ENCODE measurements at regions not wholly inside any gene's neighbourhood (a gene's known extent, or its start where the extent isn't known, plus 50 kb on each side); places are given as distances from the start of the nearest gene placed in this dataset.

DNA sequence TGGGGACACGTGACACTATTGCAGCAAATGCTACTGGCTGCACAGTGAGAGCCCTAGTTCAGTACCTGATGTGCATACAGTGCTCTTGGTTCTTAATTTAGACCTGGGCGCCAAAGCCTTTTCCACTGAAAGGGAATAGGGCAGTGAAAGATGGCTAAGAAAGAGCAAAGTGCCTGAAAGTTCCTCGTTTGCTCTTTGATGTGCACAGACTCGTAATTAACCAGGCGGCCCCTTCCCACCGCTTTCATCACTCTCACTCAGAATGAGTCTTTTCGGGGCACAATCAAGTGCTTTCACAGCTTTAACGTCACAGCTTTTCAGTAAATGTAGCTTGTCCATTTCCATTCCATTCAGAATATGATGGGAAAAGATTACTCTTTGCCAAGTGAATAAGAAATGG, 116.6 kb upstream of the ADRA1B start:
- Histone ChIP-seq H3K27ac (no peak overlapping the region), H3K36me3 (no peaks in the 10 kb centered on the region), H3K27me3 (no peaks in the 10 kb centered on the region), H3K4me3 (ENCODE audit: low read depth in 1 of 2, low read length in 1 of 2) (no peak overlapping the region), H3K4me1 (ENCODE audit: control insufficient read depth in 1 of 2, insufficient read depth in 1 of 2, low read depth in 1 of 2, low read length in 1 of 2) (no peaks in the 10 kb centered on the region), H3K9me3 (no peaks in the 10 kb centered on the region)
- TF ChIP-seq, protein P1, sequence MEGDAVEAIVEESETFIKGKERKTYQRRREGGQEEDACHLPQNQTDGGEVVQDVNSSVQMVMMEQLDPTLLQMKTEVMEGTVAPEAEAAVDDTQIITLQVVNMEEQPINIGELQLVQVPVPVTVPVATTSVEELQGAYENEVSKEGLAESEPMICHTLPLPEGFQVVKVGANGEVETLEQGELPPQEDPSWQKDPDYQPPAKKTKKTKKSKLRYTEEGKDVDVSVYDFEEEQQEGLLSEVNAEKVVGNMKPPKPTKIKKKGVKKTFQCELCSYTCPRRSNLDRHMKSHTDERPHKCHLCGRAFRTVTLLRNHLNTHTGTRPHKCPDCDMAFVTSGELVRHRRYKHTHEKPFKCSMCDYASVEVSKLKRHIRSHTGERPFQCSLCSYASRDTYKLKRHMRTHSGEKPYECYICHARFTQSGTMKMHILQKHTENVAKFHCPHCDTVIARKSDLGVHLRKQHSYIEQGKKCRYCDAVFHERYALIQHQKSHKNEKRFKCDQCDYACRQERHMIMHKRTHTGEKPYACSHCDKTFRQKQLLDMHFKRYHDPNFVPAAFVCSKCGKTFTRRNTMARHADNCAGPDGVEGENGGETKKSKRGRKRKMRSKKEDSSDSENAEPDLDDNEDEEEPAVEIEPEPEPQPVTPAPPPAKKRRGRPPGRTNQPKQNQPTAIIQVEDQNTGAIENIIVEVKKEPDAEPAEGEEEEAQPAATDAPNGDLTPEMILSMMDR (IDR thresholded peaks at IDR 0.05): no peak

DNA sequence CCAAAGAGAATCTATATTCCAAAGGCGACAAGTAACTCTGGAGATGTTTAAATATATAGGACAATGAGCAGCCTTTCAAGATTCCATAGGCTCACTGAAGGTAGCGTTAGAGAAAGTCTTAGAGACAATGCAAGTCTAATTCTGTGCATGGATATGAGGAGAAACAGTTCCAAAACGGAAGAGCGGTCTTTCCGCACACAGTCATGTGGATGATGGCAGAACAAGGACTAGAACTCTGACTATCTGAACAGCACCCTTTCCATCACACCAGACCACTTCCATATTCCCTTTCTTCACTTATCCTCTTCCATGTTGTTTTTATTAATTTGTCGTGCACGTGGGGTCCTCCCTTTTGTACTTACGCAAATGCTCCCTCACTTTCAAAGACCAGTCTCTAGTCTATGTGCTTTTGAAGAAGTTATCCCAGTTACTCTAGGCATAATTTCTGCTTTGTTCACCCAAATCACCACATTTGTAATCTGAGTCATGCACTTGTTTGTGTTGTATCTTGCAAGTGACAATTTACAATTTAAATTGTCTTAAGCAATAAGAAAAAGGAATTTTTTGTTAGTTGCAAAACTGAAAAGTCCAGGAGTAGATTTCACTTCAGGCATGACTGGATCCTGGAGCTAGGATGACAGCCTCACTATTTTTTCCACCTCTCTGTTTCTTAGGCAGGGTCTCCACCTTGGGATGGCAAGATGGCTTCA, 116.0 kb upstream of the ADRA1B start:
- Histone ChIP-seq H3K27me3 (no peaks in the 10 kb centered on the region), H3K4me1 (ENCODE audit: control insufficient read depth in 1 of 2, insufficient read depth in 1 of 2, low read depth in 1 of 2, low read length in 1 of 2) (no peaks in the 10 kb centered on the region), H3K36me3 (no peaks in the 10 kb centered on the region), H3K4me3 (ENCODE audit: low read depth in 1 of 2, low read length in 1 of 2) (no peak overlapping the region), H3K9me3 (no peaks in the 10 kb centered on the region), H3K27ac (no peak overlapping the region)
- TF ChIP-seq, protein P1 (IDR thresholded peaks at IDR 0.05): no peak

DNA sequence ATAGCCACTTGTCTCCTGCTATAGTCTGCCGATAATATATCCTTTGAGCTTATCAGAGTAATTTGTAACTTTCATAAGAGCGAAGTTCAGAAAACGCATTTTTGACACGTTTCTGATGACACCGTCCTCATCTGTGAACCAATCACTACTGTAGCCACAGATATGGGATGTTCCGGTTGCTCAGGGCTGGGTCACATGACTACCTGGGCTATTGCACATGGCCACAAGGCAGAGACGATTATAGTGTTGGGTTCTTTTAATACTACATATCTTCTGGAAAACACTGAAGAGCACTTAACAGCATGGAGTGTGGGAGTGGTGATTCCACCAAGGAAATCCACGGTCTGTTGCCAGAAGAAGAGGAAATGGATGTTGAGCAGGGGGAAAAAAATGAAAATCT, 115.0 kb upstream of the ADRA1B start:
- Histone ChIP-seq H3K27me3 (no peaks in the 10 kb centered on the region), H3K4me3 (ENCODE audit: low read depth in 1 of 2, low read length in 1 of 2) (no peak overlapping the region), H3K4me1 (ENCODE audit: control insufficient read depth in 1 of 2, insufficient read depth in 1 of 2, low read depth in 1 of 2, low read length in 1 of 2) (no peaks in the 10 kb centered on the region), H3K36me3 (no peaks in the 10 kb centered on the region), H3K9me3 (no peaks in the 10 kb centered on the region), H3K27ac (no peak overlapping the region)
- TF ChIP-seq, protein P1 (IDR thresholded peaks at IDR 0.05): no peak

DNA sequence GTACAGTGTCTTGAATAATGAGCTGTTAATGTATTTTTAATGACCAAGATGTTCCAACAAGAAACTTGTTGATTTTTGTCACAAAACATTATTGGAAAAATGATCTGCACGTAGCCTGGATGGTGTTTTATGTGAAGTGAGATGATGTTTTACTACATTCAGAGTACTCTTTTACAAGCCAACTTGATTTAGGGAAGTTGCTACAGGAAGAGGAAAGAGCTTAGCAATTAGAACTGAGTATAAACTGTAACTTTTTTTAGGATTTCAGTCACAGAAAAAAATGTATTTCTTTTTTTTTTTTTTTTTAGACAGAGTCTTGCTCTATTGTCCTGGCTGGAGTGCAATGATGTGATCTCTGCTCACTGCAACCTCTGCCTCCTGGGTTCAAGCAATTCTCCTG, 113.6 kb upstream of the ADRA1B start:
- H3K27ac ChIP-seq: no peak overlapping the region
- H3K36me3 ChIP-seq: no peaks in the 10 kb centered on the region

DNA sequence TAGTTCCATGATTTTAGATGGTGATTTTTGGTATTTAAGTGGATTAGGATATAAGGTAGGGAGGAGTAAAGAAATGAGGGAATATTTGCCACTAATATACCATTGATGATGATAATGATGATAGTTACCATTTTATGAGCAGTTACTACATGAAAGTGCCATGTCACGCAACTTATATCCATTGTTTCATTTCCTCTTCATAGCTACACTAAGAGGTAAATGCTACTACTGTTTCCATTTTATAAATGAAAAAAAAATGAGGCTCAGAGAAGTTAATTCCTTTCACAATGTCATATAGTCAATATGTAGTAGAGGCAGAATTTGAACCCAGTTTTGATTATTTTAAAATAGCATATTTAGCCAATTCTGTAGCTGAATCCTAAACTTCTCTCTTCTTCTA, 112.2 kb upstream of the ADRA1B start:
- Histone ChIP-seq H3K27ac (no peak overlapping the region), H3K27me3 (no peaks in the 10 kb centered on the region), H3K9me3 (no peaks in the 10 kb centered on the region), H3K36me3 (no peaks in the 10 kb centered on the region), H3K4me1 (ENCODE audit: control insufficient read depth in 1 of 2, insufficient read depth in 1 of 2, low read depth in 1 of 2, low read length in 1 of 2) (no peaks in the 10 kb centered on the region), H3K4me3 (ENCODE audit: low read depth in 1 of 2, low read length in 1 of 2) (no peak overlapping the region)
- TF ChIP-seq, protein P1 (IDR thresholded peaks at IDR 0.05): no peak

More for the DNA sequence above, 113.6 kb upstream of the ADRA1B start:
- Histone ChIP-seq H3K9me3 (no peaks in the 10 kb centered on the region), H3K4me1 (ENCODE audit: control insufficient read depth in 1 of 2, insufficient read depth in 1 of 2, low read depth in 1 of 2, low read length in 1 of 2) (no peaks in the 10 kb centered on the region), H3K4me3 (ENCODE audit: low read depth in 1 of 2, low read length in 1 of 2) (no peak overlapping the region), H3K27me3 (no peaks in the 10 kb centered on the region)
- TF ChIP-seq, protein P1 (IDR thresholded peaks at IDR 0.05): no peak
